Liver (tissue), 3 donors: ENCODE measurements at regions not wholly inside any gene's neighbourhood (a gene's known extent, or its start where the extent isn't known, plus 50 kb on each side); places are given as distances from the start of the nearest gene placed in this dataset.
A peak's percentile ranks its signal among the peaks of the same experiment; 100 is the strongest.

Experiments used
- EGR1 ChIP-seq, 2 donors: IDR thresholded peaks; 2 replicates each; pipeline ENCODE4 v1.6.1; 2016 to 2018; ENCODE audit warnings: antibody characterized with exemption in 2 of 2, low read depth in 2 of 2
- FOXA1 ChIP-seq: IDR thresholded peaks from 2 replicates; pipeline ENCODE4 v1.6.1; 2016; ENCODE audit warnings: antibody characterized with exemption
- GABPA ChIP-seq, 2 donors: IDR thresholded peaks in 1 of 2; conservative IDR thresholded peaks in 1 of 2; 2 replicates each; pipeline ENCODE4 v1.6.1; 2016; ENCODE audit warnings: antibody characterized with exemption in 2 of 2, mild to moderate bottlenecking in 1 of 2, moderate library complexity in 1 of 2
- HNF4A ChIP-seq, 2 donors: conservative IDR thresholded peaks; 2 replicates each; pipeline ENCODE4 v1.6.1; 2016; ENCODE audit warnings: antibody characterized with exemption in 2 of 2, mild to moderate bottlenecking in 2 of 2
- RAD21 ChIP-seq, 2 donors: IDR thresholded peaks; 2 replicates each; pipeline ENCODE4 v1.6.1; 2016; ENCODE audit warnings: antibody characterized with exemption in 2 of 2, mild to moderate bottlenecking in 2 of 2
- REST ChIP-seq: IDR thresholded peaks from 2 replicates; pipeline ENCODE4 v1.6.1; 2016; ENCODE audit warnings: antibody characterized with exemption, mild to moderate bottlenecking
- RXRA ChIP-seq, 2 donors: IDR thresholded peaks; 2 replicates each; pipeline ENCODE4 v1.6.1; 2017 to 2018; ENCODE audit warnings: antibody characterized with exemption in 2 of 2, mild to moderate bottlenecking in 1 of 2
- SP1 ChIP-seq: IDR thresholded peaks from 2 replicates; pipeline ENCODE4 v1.6.1; 2018; ENCODE audit warnings: antibody characterized with exemption, mild to moderate bottlenecking
- TAF1 ChIP-seq: conservative IDR thresholded peaks from 2 replicates; pipeline ENCODE4 v1.6.1; 2016; ENCODE audit warnings: antibody characterized with exemption, mild to moderate bottlenecking
- YY1 ChIP-seq: IDR thresholded peaks from 2 replicates; pipeline ENCODE4 v1.6.1; 2016; ENCODE audit warnings: antibody characterized with exemption, mild to moderate bottlenecking
- TF ChIP-seq, protein P1 (sequence below): fragments of 150-350 bp; IDR thresholded peaks from 2 replicates; pipeline ENCODE4 v1.5.1; 2017; ENCODE audit warnings: improper control_type of control experiment, low read depth, low read length; ENCODE audit not compliant: missing input control
- TF ChIP-seq, protein P2 (sequence below): IDR thresholded peaks from 2 replicates; pipeline ENCODE4 v1.6.1; 2016; ENCODE audit warnings: antibody characterized with exemption
- TF ChIP-seq, protein P3 (sequence below): IDR thresholded peaks from 2 replicates; pipeline ENCODE4 v1.6.1; 2016; ENCODE audit warnings: antibody characterized with exemption
- TF ChIP-seq, protein P4 (sequence below): IDR thresholded peaks from 2 replicates; pipeline ENCODE4 v1.6.1; 2016; ENCODE audit warnings: antibody characterized with exemption
- donor health status: healthy.
- donor health status: healthy.

GRCh38 chr4:117771647-117772337, 262.5 kb upstream of the NDST3 start:
- TF ChIP-seq TAF1 (no peak), RAD21 (IDR thresholded peaks at IDR 0.05) (peak in 1 of 2 donors; percentile 21), EGR1 (IDR thresholded peaks at IDR 0.05; ENCODE audit: low read depth in 2 of 2) (no peak), SP1 (no peak), HNF4A (conservative IDR thresholded peaks at IDR 0.05) (no peak), REST (no peak), YY1 (no peak), GABPA (IDR thresholded peaks at IDR 0.05 in 1 of 2, conservative IDR thresholded peaks at IDR 0.05 in 1 of 2) (no peak), FOXA1 (no peak), RXRA (IDR thresholded peaks at IDR 0.05) (no peak)
- TF ChIP-seq, protein P1, sequence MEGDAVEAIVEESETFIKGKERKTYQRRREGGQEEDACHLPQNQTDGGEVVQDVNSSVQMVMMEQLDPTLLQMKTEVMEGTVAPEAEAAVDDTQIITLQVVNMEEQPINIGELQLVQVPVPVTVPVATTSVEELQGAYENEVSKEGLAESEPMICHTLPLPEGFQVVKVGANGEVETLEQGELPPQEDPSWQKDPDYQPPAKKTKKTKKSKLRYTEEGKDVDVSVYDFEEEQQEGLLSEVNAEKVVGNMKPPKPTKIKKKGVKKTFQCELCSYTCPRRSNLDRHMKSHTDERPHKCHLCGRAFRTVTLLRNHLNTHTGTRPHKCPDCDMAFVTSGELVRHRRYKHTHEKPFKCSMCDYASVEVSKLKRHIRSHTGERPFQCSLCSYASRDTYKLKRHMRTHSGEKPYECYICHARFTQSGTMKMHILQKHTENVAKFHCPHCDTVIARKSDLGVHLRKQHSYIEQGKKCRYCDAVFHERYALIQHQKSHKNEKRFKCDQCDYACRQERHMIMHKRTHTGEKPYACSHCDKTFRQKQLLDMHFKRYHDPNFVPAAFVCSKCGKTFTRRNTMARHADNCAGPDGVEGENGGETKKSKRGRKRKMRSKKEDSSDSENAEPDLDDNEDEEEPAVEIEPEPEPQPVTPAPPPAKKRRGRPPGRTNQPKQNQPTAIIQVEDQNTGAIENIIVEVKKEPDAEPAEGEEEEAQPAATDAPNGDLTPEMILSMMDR: no peak
- TF ChIP-seq, protein P2, sequence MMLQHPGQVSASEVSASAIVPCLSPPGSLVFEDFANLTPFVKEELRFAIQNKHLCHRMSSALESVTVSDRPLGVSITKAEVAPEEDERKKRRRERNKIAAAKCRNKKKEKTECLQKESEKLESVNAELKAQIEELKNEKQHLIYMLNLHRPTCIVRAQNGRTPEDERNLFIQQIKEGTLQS: no peak
- TF ChIP-seq, protein P3, sequence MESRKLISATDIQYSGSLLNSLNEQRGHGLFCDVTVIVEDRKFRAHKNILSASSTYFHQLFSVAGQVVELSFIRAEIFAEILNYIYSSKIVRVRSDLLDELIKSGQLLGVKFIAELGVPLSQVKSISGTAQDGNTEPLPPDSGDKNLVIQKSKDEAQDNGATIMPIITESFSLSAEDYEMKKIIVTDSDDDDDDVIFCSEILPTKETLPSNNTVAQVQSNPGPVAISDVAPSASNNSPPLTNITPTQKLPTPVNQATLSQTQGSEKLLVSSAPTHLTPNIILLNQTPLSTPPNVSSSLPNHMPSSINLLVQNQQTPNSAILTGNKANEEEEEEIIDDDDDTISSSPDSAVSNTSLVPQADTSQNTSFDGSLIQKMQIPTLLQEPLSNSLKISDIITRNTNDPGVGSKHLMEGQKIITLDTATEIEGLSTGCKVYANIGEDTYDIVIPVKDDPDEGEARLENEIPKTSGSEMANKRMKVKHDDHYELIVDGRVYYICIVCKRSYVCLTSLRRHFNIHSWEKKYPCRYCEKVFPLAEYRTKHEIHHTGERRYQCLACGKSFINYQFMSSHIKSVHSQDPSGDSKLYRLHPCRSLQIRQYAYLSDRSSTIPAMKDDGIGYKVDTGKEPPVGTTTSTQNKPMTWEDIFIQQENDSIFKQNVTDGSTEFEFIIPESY: no peak
- TF ChIP-seq, protein P4, sequence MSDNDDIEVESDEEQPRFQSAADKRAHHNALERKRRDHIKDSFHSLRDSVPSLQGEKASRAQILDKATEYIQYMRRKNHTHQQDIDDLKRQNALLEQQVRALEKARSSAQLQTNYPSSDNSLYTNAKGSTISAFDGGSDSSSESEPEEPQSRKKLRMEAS: no peak
